GM20431 (cell line): ENCODE measurements at regions not wholly inside any gene's neighbourhood (a gene's known extent, or its start where the extent isn't known, plus 50 kb on each side); places are given as distances from the start of the nearest gene placed in this dataset.

Experiments
- in situ Hi-C: fragments of 300-500 bp; cut with MseI, MboI; formaldehyde crosslinking; loops from one replicate; pipeline ENCODE4 v1.15.0; 2020; ENCODE audit warnings: low sequenced_read_pairs; ENCODE audit not compliant: unreplicated experiment

GRCh38 chr6:147710890-147711289, 202.4 kb downstream of the SAMD5 start:
- in situ Hi-C loops = no loop called here

GRCh38 chr6:147711476-147711875, 203.0 kb downstream of the SAMD5 start:
- in situ Hi-C loops = no loop called here

GRCh38 chr6:147712841-147713240, 204.4 kb downstream of the SAMD5 start:
- in situ Hi-C loops = no loop called here

- in situ Hi-C loops = no loop called here
These were observed 206.5 kb downstream of the SAMD5 start for GRCh38 chr6:147715035-147715434.

GRCh38 chr6:147716434-147716833, 207.9 kb downstream of the SAMD5 start:
- in situ Hi-C loops = no loop called here

GRCh38 chr6:147717991-147718390, 209.5 kb downstream of the SAMD5 start:
- in situ Hi-C loops = no loop called here

- in situ Hi-C loops = no loop called here
These were observed 213.7 kb downstream of the SAMD5 start for GRCh38 chr6:147722158-147722557.

- in situ Hi-C loops = no loop called here
These were observed 216.0 kb downstream of the SAMD5 start for GRCh38 chr6:147724454-147724853.

- in situ Hi-C loops = no loop called here
These were observed 217.9 kb downstream of the SAMD5 start for GRCh38 chr6:147726342-147726741.

GRCh38 chr6:147728903-147729302, 220.4 kb downstream of the SAMD5 start:
- in situ Hi-C loops = no loop called here

- in situ Hi-C loops = no loop called here
These were observed 225.2 kb downstream of the SAMD5 start for GRCh38 chr6:147733686-147734085.

- in situ Hi-C loops = no loop called here
These were observed 225.7 kb downstream of the SAMD5 start for GRCh38 chr6:147734151-147734550.

- in situ Hi-C loops = no loop called here
These were observed 227.4 kb downstream of the SAMD5 start for GRCh38 chr6:147735924-147736323.

- in situ Hi-C loops = no loop called here
These were observed 228.6 kb downstream of the SAMD5 start for GRCh38 chr6:147737115-147737514.

- in situ Hi-C loops = no loop called here
These were observed 229.6 kb downstream of the SAMD5 start for GRCh38 chr6:147738099-147738498.

GRCh38 chr6:147738516-147739162, 230.1 kb downstream of the SAMD5 start:
- in situ Hi-C loops = no loop called here

GRCh38 chr6:147740326-147740725, 231.8 kb downstream of the SAMD5 start:
- in situ Hi-C loops = no loop called here

GRCh38 chr6:147740916-147741315, 232.4 kb downstream of the SAMD5 start:
- in situ Hi-C loops = no loop called here

- in situ Hi-C loops = no loop called here
These were observed 232.9 kb downstream of the SAMD5 start for GRCh38 chr6:147741389-147741788.

GRCh38 chr6:147742440-147742839, 233.9 kb downstream of the SAMD5 start:
- in situ Hi-C loops = no loop called here

- in situ Hi-C loops = no loop called here
These were observed 235.5 kb downstream of the SAMD5 start for GRCh38 chr6:147744012-147744411.

GRCh38 chr6:147749331-147749730, 240.8 kb downstream of the SAMD5 start:
- in situ Hi-C loops = no loop called here
